Dedifferentiated amniotic fluid mesenchymal stem cell (primary cell): ENCODE measurements at regions not wholly inside any gene's neighbourhood (a gene's known extent, or its start where the extent isn't known, plus 50 kb on each side); places are given as distances from the start of the nearest gene placed in this dataset.
"Not testable (repeated sequence)": the region's sequence is repeated elsewhere in the genome, so short reads cannot be mapped to it uniquely, and the experiment has no call there.

Experiments
- DNase-seq: peaks from one replicate; pipeline ENCODE4 v3.0.0-alpha.2; 2016; ENCODE audit errors: extremely low spot score

- DNase-seq: no peak
Observed at GRCh38 chr1:182331387-182331786, 60.2 kb downstream of the GLUL start.

- DNase-seq: no peak
Observed at GRCh38 chr1:182330303-182330702, 61.3 kb downstream of the GLUL start.

- no peak for DNase-seq
Observed at GRCh38 chr1:182329471-182329870, 62.1 kb downstream of the GLUL start.

GRCh38 chr1:182328591-182328990 is 63.0 kb downstream of the GLUL start:
- DNase-seq: no peak

- DNase-seq: no peak
Observed at GRCh38 chr1:182325339-182325738, 66.3 kb downstream of the GLUL start.

- DNase-seq: not testable (repeated sequence)
Observed at GRCh38 chr1:182321532-182321931, 70.1 kb downstream of the GLUL start.

- DNase-seq: no peak
Observed at GRCh38 chr1:182317611-182318161, 73.9 kb downstream of the GLUL start.

GRCh38 chr1:182316454-182316853 is 75.1 kb downstream of the GLUL start:
- not testable (repeated sequence) for DNase-seq

- DNase-seq: no peak
Observed at GRCh38 chr1:182315167-182315556, 76.4 kb downstream of the GLUL start.

GRCh38 chr1:182309631-182310351 is 81.8 kb downstream of the GLUL start:
- DNase-seq: no peak

- no peak for DNase-seq
Observed at GRCh38 chr1:182308826-182309225, 82.8 kb downstream of the GLUL start.

- not testable (repeated sequence) for DNase-seq
Observed at GRCh38 chr1:182307486-182307885, 84.1 kb downstream of the GLUL start.

- no peak for DNase-seq
Observed at GRCh38 chr1:182305861-182306260, 85.7 kb downstream of the GLUL start.

- DNase-seq: no peak
Observed at GRCh38 chr1:182304627-182305026, 87.0 kb downstream of the GLUL start.

GRCh38 chr1:182304218-182304617 is 87.4 kb downstream of the GLUL start:
- no peak for DNase-seq

GRCh38 chr1:182303778-182304177 is 87.8 kb downstream of the GLUL start:
- DNase-seq: no peak

GRCh38 chr1:182301467-182302198 is 90.0 kb downstream of the GLUL start:
- no peak for DNase-seq

- DNase-seq: no peak
Observed at GRCh38 chr1:182301026-182301436, 90.6 kb downstream of the GLUL start.

- DNase-seq: no peak
Observed at GRCh38 chr1:182299728-182300616, 91.6 kb downstream of the GLUL start.

GRCh38 chr1:182299054-182299727 is 92.4 kb downstream of the GLUL start:
- not testable (repeated sequence) for DNase-seq

GRCh38 chr1:182297335-182297734 is 94.3 kb downstream of the GLUL start:
- DNase-seq: no peak
